ENCODE measurements at regions not wholly inside any gene's neighbourhood (a gene's known extent, or its start where the extent isn't known, plus 50 kb on each side); places are given as distances from the start of the nearest gene placed in this dataset.
"Not testable (repeated sequence)": the region's sequence is repeated elsewhere in the genome, so short reads cannot be mapped to it uniquely, and the experiment has no call there.

DNA sequence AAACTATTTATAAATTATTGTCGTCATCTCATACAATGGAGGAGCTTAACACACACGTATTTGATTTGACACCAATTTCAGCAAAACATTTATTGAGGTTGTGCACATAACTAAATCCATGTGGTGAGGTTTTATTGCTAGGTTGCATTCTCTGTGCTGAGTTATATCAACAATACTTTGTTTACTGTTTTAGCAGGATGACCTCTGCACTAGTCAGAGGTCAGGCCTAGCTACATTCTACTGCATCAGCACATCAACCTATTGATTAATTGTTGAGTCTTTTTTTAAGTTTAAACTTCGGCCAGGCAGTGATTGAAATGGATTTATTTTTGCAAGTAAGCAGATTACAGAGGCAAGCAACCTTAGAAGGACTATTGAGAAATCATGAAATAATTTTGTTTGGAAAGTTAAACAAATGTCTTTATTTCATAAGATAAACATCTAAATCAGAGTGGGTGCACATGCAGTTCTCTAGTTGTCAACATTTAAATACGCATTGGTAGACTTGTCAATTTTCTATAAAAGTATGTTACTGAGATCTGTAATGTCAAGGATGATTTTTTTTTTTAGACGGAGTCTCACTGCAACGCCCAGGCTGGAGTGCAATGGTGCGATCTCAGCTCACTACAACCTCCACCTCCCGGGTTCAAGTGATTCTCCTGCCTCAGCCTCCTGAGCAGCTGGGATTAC is 75.2 kb upstream of the CD28 start:
- DNase-seq, result no peak

DNA sequence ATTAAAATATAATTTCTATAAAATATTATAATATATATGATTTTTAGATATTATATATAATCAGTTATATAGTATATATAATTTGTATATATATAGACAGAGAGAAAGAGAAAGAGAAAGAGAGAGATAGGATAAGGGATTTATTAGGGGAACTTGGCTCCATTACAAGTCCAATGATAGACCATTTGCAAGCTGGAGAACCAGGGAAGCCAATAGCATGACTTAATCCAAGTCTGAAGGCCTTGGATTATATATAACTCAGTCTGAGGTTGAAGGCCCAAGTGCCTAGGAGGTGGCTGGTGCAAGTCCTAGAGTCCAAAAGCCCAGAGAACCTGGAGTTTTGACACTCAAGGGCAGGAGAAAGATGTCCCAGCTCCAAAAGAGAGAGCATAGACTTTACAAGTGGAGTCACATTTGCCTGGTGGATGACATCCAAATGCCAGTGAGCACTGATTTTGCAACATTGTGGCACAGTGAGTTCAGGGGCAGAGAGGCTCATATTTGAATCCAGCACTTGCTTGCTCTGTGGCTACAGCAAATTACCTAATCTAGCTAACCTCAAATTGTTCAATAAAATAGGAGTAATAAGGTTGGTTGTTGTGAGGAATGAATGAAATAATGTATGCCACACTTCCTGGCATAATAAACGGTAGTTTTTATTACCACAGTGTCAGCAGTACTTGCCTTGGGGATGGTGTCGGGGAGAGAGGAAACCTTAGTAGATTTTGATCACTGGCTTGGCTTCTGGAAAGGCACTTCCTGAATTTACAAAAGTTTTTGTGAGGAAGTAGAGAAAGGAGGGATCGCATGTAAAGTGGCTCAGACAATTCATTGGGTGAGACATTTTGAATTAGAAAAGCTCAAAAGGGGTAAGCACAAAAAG is 69.6 kb upstream of the CD28 start:
- DNase-seq, result no peak

DNA sequence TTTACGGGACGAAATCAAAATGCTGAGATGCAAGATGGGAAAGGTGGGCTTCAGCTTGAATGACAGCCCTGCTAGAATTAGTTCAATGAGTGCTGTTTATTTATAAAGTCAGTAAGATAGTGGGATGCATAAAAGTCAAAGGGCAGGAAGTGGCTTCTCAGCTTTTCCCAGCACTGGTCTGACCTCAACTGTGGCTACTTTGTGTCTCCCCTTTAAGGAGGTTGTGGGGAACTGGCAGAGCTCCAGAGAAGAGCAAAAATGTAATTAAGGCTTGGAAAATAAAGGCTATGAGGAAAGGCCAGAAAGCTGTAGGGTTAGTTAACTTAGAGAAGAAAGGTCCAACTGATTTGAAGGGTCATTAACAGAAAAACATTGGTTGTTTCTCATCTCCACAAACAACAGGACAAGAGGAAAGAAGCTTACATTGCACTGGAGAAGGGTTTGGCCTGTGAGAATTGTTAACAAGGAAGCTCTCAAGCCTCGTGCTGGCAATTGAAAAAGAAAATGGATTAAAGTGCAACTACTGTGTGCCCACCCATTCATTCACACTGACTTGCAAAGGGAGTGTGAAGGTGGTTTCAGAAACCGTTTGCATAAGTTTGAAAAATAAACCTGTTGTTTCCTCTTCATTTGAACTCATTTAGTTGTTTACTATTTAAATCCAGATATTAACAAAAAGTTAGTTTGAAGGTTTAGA is 68.8 kb upstream of the CD28 start:
- DNase-seq, result no peak

DNA sequence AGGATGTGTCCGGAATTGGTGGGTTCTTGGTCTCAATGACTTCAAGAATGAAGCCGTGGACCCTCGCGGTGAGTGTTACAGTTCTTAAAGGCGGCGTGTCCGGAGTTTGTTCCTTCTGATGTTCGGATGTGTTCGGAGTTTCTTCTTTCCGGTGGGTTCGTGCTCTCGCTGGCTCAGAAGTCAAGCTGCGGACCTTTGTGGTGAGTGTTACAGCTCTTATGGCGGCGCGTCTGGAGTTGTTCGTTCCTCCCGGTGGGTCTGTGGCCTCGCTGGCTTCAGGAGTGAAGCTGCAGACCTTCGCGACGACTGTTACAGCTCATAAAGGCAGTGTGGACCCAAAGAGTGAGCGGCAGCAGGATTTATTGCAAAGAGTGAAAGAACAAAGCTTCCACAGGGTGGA is 64.6 kb upstream of the CD28 start:
- not testable (repeated sequence) for DNase-seq

DNA sequence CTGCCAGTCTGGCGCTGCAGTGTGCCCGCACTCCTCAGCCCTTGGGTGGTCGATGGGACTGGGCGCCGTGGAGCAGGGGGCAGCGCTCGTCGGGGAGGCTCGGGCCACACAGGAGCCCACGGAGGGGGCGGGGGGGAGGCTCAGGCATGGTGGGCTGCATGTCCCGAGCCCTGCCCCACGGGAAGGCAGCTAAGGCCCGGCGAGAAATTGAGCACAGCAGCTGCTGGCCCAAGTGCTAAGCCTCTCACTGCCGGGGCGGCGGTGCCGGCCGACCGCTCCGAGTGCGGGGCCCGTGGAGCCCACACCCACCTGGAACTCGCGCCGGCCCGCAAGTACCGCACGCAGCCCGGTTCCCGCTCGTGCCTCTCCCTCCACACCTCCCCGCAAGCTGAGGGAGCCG is 63.6 kb upstream of the CD28 start:
- not testable (repeated sequence) for DNase-seq

DNA sequence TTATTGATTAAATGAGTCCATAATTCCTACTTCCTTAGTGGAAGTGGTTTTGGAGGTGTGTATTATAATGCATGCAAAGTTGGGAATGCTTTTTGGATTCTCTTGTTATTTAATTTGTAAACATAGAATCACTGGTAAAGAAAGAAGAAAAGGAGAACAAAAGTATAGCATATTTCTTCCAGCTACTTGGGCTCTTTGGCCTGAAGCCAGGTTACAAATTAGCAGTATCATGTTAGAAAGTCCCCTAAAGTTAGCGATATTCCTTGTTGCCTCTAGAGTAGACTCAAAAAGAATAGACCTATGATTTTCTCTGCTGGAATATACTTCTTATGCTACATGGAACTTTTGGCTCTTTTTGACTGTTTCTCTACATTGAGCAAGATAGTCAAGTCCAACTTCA is 60.6 kb upstream of the CD28 start:
- DNase-seq, result no peak

DNA sequence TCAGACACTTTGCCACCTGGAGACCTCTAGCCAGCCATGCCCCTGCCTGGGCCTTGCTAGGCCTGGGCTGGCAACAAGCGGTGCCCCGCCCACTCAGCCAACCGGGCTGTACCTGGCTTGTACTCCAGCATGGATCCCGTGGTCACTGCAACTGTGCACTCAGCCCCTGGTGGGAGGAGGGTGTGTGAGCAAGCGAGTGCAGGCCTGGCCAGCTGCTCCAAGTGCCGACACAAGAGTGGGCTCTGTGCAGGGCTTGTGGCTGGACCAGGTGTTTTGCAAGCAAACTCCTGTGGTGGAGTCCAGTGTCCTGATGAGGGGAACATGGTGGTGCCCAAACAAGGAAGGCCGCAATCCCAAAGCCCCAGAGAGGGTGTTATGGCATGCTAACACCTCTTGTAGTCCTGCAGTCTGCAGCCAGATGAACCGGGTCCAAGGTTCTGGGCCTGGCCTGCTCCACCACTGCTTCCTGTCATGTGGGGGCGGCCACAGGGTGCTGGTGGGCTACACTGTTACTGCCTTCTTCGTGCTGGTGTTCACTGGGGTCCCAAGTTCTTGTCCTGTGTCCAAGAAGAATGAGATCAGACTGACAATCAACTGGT is 60.1 kb upstream of the CD28 start:
- no peak for DNase-seq

DNA sequence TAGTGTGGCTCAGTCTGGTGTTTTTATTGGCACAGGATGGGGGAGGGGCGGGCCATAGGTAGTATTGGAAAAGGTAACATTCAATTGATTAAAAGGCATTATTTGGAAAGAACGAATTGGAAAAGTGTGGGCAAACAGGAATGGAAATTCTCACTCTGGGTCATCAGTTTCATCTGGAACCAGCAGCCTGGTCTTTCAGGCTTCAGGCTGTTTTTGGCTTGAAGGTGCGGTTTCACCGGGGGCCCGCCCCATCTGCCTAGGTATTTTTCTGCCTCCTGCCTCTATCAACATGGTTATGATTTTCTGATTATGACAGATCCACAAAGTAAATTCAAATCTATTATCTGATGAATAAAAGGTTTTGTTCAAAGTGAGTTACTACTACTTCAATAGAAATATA is 59.5 kb upstream of the CD28 start:
- no peak for DNase-seq

DNA sequence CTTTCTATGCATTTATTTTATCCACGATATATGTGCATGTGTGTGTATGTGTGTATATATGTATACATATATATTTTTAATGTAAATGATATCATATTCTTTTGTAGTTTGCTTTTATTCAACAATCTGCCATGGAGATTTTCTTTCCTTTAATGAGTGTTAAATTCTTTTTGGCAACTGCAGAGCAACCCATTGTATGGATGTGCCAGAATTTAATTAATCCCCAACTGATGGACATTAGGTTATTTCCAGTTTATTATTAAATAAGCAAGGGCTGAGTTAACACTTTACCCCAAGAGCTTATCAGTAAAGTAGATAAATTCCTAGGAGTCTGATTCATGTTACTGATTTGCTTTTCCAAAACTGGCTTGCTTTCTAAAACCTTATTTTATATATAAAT is 58.9 kb upstream of the CD28 start:
- no peak for DNase-seq

GRCh38 chr2:203648273-203648672 is 58.2 kb upstream of the CD28 start:
- no peak for DNase-seq

- DNase-seq, result no peak
Measured at GRCh38 chr2:203649176-203649814, 57.1 kb upstream of the CD28 start.

GRCh38 chr2:203650860-203651613 is 55.4 kb upstream of the CD28 start:
- peak in 1 of 2 experiments; percentile 72 for DNase-seq

- DNase-seq, result no peak
Measured at GRCh38 chr2:203651621-203652020, 54.8 kb upstream of the CD28 start.

- no peak for DNase-seq
Measured at GRCh38 chr2:203654826-203655225, 51.6 kb upstream of the CD28 start.

DNA sequence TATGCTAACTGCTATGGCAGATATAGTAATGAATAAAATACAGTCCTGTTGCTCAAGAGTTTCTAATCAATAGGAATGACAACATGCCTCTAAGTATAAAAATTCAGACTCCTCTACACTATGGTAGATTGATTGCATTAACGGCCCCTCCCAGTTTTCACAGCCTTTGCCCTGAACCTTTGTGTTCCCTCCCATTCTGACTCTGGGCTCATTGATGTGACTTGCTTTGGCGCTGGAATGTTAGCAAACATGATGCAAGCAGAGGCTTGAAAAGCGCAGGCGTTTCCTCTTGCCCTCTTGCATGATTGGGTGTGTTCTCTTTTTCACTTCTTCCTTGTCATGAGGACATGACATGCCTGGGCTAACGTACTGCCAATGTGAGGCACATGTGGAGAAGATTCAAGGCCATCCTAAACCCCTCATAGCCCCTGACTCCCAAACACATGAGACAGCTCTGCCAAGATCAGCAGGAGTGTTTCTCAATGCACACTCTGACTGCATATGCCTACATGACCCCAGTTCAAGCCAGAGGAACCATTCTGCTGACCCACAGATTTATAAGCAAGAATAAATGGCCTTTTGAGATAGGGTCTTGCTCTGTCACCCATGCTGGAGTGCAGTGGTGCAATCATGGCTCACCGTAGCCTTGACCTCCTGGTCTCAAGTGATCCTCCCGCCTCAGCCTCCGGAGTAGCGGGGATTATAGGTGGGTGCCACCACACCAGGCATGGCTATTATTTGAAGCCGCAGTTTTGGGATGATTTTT is 49.7 kb upstream of the CD28 start:
- DNase-seq, result no peak

Measured in SW 1271 (cell line).